Stimulated activated CD4-positive, alpha-beta T cell treated with anti-CD3 and anti-CD28 coated beads, TNF-alpha, amount 100 ng/mL, for 48 hours (primary cell): ENCODE measurements at regions not wholly inside any gene's neighbourhood (a gene's known extent, or its start where the extent isn't known, plus 50 kb on each side); places are given as distances from the start of the nearest gene placed in this dataset.
"Not testable (repeated sequence)": the region's sequence is repeated elsewhere in the genome, so short reads cannot be mapped to it uniquely, and the experiment has no call there.

ENCODE experiments used
- DNase-seq, 3 donors: peaks; one replicate each; pipeline ENCODE4 v3.0.0-alpha.2; 2020; ENCODE audit warnings: low read depth in 3 of 3

DNA sequence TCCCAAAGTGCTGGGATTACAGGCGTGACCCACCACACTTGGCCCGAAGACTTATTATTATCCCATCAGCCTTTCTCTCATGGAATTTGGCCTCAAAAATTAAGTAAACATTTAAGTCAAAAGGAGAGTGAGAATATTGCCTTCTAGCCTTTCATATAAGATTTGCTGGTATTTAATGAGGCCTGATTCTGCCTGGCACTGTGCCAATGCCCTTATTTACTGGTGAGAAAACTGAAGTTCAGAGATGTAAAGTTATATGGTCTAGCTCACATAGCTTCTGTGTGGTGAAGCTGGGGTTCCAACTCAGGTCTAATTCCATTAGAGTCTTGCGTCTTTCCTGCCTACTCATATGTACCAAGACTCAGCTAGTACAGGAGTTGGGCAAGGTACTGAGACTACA lies 260.2 kb downstream of the SDHAF3 start:
- DNase-seq = no peak

DNA sequence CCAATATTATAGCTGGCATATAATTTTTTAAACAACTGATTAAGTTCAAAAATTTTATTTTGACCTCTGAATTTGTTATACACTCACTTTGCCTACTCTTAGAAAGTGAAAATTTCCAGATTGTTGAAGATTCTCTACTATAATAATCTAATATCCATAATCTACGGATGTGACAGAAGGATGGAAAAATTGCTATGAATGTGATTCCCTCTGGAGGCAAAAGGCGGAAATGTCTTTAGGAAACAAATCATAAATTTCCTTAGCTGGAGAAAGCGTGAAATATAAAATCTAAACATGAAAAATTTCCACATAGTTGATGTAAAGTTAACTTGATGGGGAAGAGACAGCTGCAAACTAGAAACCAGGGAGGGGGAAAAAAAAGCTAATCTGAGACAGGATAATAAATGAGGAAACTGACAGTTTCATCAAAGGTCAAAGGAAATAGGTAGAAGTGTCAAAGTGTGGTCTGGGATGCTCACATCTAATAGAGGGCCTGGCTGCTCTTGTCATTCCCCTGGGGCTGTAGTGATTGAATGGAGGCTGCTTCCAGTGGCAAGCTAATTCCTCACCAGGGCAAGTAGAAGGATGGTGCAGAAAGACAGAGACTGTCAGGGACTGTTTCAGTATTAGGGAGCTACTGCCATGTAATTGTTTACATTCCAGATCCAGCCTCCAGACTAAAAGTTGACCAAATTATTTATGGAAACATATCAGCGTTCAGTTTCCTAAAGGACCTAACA lies 264.5 kb downstream of the SDHAF3 start:
- DNase-seq = no peak

DNA sequence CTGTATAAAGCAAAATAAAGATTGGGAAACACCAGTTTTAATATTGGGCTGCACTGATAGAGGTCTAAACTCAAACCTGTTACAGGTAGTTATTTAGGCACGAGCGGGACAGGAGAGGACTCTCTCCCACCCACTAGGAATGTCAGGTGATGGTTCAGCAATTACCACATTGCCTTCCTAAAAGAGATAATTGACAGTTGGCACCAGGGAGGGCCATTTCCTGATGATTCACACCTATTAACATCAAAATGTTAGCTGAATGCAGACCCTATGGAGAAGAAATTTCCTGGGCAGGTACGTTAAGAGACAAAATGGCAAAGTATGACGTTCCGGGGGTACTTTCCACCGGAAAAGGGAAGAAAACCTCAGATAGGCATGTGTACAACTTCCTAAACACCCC lies 272.6 kb downstream of the SDHAF3 start:
- DNase-seq = no peak

DNA sequence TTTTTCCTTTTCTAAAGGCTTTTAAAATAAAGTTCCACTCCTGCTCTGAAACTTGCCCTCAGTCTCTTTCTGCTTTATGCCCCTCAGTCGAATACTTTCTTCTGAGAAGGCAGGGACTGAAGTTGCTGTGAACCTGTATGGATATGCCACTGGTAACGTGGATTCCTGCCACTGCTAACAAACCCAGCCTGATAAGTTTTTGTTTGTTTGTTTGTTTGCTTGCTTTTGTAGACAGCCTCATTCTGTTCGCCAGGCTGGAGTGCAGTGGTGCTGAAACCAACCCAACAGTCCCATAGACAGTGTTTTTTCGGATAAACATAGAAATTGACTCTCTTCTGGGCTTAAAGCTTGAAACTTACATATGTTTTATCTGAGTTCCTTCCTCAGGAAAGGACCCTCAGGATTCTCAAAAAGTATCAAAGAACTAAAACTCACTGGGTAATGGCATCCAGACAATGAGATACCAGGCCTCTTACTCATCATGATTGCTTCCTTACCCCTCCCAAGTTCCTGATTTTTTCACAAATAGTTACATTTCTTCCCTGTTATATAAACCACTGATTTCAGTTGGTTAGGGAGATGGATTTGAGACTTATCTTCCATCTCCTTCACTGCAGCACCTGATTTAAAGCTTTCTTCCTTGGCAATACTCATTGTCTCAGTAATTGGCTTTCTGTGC lies 273.6 kb downstream of the SDHAF3 start:
- DNase-seq = no peak

DNA sequence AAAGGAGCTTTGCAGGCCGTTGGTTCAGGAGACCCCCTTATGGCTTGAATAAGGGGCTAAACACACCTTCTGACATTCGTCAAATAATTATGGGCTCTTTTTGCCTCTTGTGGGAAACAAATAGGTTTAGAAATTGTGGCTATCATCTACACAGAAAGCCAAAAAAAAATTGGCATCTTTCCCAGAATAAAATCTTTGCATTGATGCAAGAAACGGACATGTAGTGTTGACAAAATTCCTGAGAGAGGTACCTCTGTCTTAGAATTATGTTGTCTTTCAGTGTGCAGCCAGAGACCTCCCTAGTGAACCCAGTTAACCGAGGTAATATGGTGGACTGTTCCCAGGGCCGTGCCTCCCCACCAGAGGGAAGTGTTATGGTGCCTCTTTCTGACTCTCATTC lies 283.9 kb downstream of the SDHAF3 start:
- no peak for DNase-seq

DNA sequence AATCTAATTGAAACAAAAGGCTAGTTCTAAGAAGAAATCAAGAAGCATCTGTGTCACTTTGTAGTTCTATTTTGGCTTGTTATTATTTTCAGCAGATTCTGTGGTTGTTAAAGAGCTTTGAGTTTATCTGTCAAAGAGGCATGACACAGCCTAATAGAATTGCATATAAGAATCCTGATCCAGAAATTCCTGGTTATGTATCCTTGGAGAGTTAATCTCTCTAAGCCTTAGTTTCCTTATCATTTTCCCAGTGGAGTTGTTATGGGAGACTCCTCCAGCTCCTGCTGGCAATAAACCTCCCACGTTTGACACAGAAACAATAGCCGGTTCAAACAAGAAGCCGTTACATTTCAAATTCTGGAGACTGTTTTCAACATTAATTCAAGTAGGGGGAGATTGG lies 288.3 kb downstream of the SDHAF3 start:
- DNase-seq = no peak

DNA sequence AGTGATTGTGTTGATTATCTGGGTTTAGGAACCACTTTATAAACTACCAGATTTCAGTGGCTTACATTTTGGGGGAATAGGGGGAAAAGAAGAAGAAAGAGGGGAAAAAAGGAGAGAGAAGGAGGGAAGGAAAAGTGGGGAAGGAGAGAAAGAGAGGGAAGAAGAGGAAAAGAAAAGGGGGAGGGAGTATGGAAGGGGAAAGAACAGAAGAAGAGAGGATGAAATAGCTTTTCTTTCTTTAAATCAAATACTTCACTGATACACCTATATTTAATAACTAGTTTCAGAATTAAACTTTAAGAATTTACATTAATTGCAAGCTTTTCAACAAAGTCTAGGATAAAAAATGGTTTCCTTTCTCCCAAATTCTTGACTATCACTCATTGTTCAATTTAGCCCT lies 289.6 kb downstream of the SDHAF3 start:
- DNase-seq = no peak

DNA sequence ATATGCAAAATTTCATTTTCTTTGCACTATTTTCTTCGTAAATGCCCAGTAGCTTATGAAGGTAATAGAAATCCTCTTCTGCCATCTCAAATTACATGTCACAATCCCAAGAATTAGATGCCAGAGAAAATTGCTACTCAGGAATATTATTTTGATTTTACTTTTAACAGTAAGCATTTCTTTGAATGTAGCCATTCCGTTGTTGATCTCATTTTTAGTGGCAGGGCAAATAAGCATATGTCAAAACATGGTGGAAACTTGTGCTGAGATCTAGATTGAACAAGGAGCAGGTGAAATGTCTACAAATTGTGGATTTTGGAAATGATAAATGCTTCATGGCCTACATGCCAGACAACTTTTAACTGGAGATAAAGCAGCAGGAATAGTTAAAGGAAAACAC lies 291.8 kb downstream of the SDHAF3 start:
- no peak for DNase-seq

DNA sequence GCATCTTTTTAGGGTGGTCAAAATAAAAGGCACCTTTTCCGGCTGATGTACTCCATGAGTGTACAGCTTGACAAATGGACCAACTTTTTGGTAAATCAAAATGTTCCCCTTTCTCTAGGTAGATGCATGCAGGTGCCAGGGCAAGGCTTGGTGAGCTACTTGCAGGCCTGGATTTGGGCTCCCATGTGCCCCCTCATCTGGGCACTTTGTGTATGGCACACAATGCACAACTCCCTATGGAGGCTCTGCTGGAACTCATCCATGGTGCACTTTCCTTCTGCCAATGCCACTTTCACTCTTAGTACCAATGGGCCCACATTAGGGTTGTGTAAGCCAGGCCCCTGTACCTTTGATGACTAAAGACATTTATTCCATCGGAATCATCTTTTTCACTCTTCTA lies 300.8 kb downstream of the SDHAF3 start:
- DNase-seq = no peak

DNA sequence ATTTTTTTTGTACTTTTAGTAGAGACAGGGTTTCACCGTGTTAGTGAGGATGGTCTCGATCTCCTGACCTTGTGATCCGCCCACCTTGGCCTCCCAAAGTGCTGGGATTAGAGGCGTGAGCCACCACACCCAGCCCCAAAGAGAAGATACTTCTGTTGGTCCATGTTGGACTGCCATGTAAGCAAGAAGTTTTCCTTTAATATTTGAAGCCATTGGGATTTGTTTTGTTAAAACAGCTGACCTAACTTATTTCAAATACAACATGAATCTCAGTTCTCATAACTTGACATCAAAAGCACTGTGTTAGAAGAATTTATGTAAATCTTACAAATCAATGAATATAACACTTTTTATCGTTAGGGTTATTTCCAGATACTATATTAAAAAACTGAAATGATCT lies 302.4 kb downstream of the SDHAF3 start:
- DNase-seq = no peak

DNA sequence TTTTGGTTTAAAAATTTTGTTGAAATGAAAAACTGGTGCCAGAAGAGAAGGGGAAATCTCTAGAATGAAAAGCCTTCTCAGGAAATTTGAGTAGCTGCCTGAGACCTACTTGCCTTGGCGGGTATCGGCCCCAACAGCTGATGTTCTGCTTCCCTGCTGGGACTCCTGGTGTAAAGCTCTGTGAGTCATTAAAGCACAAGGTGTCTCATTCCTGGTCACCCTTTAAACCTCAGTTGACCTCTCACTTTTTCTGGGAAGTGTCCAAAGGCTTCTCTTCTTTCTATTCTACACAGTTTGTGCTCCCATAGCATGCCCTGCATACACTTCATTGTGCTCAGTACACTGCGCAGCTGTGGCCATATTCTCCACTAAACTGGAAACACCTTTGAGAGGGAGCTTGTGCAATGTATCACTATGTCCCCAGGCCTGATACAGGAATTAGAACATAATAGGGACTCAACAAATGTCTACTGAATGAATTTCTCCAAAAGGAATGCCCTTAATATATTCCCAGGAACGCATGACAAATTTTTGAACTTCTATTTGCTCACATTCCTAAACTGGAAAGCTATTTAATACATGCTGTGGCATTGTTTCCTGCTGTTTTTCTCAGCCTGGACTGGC lies 303.9 kb downstream of the SDHAF3 start:
- DNase-seq = no peak

DNA sequence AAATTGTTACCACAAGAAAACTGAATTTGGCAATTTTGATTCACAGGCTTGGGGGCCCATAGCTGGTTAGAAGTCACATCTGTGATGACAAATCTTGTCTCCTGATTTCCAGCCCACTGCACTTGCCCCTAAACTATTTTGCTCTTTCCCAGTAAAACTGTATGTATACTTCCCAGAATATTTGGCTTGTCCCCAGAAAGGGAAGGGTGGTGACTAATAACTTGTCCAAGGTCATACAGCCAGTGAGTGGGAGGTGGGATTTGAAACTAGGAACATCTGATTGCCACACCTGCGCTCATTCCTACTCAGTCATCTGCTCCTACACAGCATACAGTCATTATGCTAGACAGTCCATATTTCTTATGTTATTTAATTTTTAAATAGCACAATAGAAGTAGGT lies 304.5 kb downstream of the SDHAF3 start:
- no peak for DNase-seq

DNA sequence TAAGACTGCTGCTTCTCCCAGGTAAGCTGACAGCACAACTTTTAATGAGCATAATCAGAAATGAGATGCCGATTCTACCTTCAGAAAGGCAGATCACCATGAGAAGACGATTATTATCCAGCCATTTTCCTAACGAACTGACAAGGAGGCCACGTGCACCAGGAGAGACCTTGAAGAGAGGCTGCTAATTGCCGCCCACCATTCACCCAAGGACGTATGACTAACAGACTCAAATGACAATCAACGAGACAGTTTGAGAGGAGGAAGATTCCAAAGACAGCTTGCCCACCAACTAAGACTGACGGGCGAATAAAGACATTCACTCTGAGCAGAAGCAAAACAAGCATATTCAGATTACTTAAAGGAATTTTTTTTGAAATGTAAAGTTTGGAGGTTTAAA lies 301.9 kb upstream of the TAC1 start:
- no peak for DNase-seq

DNA sequence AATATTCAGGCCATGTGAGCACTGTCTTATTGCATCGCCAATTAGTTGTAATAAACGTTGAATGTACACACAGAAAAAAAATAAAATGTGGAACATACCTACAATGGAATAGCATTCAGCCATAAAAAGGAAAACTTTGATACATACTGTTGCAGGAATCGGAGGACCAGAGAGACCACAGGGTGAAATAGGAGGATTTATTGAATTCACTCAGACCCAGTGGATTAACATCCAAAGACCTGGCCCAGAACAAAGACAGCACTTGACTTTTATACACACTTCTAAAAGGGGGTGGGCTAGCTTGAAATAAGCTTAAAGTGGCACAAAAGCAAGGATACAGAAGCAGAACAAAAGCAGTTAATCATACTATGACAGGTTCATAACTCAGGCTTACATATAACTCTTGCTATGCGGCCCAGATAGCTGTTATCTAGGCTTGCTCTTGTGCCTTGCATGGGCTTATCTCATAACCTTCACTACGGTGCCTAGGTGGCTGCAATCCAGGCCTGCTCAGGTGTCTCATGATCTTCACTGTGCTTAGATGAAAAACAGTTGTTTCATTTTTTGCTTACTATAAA lies 292.2 kb upstream of the TAC1 start:
- DNase-seq = no peak

DNA sequence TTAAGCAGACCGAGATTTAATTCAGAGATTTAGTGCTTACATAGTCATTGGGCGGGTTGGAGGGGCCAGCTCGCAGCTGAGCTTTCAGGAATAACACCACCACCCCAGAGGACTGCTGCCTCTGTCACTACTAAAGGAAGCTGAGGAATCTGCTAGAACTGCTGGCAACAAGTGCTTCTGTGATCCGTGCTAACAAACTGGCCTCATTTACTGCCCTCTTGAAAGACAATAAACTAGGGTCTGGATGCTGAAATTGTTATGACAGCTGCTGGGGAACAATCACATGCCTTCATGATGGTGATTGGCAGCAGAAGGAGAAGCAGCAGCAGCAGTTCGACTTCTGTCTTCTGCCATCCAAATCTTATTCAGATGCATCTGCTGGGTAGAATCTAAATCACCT lies 285.5 kb upstream of the TAC1 start:
- DNase-seq = no peak

DNA sequence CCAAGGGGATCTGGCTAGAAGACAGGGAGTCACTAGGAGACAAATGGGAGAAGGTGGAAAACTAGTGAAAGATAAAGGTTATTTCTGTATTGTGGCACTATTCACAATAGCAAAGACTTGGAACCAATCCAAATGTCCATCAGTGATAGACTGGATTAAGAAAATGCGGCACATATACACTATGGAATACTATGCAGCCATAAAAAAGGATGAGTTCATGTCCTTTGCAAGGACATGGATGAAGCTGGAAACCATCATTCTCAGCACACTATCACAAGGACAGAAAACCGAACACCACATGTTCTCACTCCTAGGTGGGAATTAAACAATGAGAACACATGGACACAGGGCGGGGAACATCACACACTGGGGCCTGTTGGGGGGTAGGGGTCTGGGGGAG lies 282.4 kb upstream of the TAC1 start:
- not testable (repeated sequence) for DNase-seq

DNA sequence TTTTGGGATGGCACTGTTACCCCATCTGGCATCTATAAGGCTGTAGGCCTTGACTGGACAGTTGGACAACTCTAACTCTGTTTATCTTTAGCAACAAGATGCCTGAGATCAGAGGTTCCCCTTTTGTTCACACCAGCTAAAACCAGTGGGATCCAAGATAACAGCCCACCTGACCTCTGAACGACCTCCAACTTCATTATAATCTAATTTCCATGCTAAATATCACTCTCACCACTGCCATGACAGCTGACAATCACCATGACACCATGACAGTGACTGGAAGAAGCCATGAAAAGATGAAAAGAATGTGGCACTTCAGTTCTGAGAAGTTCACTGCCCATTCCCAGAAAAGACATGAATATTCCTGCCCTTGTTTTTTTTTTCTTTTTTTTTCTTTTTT lies 281.4 kb upstream of the TAC1 start:
- no peak for DNase-seq

DNA sequence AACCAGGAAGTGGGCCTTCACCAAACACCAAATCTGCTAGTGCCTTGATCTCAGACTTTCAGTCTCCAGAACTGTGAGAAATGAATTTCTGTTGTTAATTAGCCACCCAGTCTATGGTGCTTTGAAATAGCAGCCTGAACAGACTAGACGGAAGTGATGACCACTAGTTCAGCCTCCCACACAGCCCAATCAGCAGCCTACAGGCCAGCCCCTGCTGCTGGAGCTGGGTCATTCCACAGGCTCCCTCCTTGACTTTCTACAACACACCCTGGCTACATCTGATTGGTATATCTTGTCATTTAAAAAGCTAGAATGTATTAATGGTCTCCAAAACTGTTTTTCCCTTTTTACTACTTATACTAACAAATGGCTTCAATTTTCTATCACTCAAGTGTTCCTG lies 277.2 kb upstream of the TAC1 start:
- no peak for DNase-seq

DNA sequence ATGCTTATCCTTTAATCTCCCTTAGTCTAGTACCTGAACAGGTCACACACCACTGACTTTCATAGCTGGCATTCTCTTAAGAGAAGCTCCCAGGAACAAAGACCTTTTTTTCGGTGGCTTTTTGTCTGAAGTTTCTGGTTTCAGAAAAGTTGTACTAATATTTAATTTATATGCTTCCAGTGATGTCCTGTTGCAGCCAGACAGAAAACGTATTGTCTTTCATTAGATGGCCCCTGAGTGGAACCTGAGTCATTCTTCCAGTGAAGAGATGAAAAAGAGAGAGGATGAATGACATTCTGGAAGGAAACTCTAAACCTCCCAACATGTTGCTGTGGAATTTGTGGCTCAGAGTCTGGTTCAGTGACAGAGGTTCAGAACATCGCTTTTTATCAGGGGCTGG lies 274.8 kb upstream of the TAC1 start:
- no peak for DNase-seq

DNA sequence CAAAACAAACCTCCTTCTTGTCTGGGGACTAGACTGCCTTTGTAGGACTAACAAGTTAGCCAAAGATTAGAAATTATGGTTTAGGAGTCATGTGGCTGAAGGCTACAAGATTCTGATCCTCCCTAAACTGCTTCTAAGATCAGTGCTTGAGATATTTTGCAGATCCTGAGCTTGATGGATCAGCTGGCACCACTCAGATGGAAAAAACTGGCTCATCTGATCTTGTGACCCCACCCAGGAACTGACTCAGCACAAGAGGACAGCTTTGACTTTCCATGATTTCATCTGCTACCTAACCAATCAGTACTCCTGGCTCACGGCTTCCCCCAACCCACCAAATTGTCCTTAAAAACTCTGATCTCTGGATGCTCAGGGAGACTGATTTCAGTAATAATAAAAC lies 271.5 kb upstream of the TAC1 start:
- DNase-seq = no peak

DNA sequence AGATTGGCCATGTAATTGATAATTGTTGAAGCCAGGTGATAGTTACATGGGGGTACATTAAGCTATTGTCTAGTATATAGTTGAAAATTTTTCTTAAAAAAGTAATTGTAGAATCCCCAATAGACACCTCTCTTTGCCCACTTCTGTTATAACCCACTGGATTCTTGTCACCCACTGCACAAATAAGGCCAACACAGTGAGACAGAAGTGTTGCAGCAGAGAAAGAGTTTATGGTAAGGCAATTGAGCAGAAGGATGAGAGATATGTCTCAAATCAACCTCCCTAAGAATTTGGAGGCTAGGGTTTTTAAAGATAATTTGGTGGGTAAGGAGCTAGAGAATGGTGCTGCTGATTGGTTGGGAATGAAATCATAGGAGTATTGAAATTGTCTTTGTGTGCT lies 270.3 kb upstream of the TAC1 start:
- no peak for DNase-seq

DNA sequence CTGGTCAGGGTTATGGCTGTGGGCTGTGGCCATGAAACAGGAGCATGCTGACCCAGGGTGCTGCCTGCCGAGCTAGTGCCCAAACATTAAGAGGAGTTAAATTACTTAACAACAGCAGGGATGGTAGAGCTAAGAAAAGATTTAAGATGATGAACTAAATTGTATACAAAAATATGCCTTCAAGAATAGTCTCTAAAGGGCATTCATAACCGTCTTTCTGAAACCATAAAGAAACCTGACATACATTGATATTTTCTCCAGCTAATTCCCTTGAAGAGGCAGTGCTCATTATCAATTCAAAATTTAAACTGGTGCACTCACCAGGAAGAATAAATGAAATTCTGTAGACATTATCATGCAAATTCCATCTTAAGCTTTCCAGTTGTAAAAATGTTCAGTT lies 265.8 kb upstream of the TAC1 start:
- DNase-seq = no peak
